ENCODE measurements at regions not wholly inside any gene's neighbourhood (a gene's known extent, or its start where the extent isn't known, plus 50 kb on each side); places are given as distances from the start of the nearest gene placed in this dataset.

- intact Hi-C loops (cut with micrococcal nuclease) (no loop called here), in situ Hi-C loops (cut with MboI) (no loop called here)
- no peak for DNase-seq (ENCODE audit: extremely low read depth in 1 of 4, low spot score in 3 of 4)
- ATAC-seq = no peak
- FAIRE-seq = no peak
- no peak overlapping the region for H3K9ac ChIP-seq (ENCODE audit: insufficient read depth in 1 of 2, low read depth in 2 of 2, low read length in 2 of 2)
- H3K79me2 ChIP-seq (ENCODE audit: control insufficient read depth, insufficient read depth, low read length) = no peaks in the 10 kb centered on the region
- ChIA-PET POLR2A (no interaction called here), CTCF (ENCODE audit: low intra/inter-chr PET ratio) (no interaction called here)
- no peak overlapping the region for H3K4me3 ChIP-seq
- WGBS (ENCODE audit: insufficient coverage, low coverage, missing lambda C conversion rate) = 0% methylated on average over 3 of the region's 3 CpGs
- H3K9me3 ChIP-seq (replicated peaks; ENCODE audit: control insufficient read depth, insufficient read depth, low read depth, low read length) = no peaks in the 10 kb centered on the region
- no peak overlapping the region for H3K27ac ChIP-seq (ENCODE audit: extremely low read depth, low read depth, low read length)
- H3K4me1 ChIP-seq (replicated peaks in 1 of 2; ENCODE audit: control insufficient read depth in 2 of 2, insufficient read depth in 2 of 2, low read length in 2 of 2) = no peaks in the 10 kb centered on the region
- H4K20me1 ChIP-seq (replicated peaks; ENCODE audit: control insufficient read depth, insufficient read depth, low read length) = no peaks in the 10 kb centered on the region
- no peak overlapping the region for H2AFZ ChIP-seq (ENCODE audit: low read depth, low read length)
- BruUV-seq (replicated peaks) = no TSS peak
- no peaks in the 10 kb centered on the region for H3K36me3 ChIP-seq (ENCODE audit: control insufficient read depth, insufficient read depth, low read length)
- no peaks in the 10 kb centered on the region for H3K9me1 ChIP-seq (ENCODE audit: control insufficient read depth, insufficient read depth, low read length)
- H3K27me3 ChIP-seq (ENCODE audit: control insufficient read depth in 2 of 2, insufficient read depth in 2 of 2, low read length in 2 of 2) = no peaks in the 10 kb centered on the region
- H3K4me2 ChIP-seq (ENCODE audit: insufficient read depth, low read length) = no peak overlapping the region
- TF ChIP-seq ZFP36 (IDR thresholded peaks at IDR 0.05; ENCODE audit: low read depth, low read length, partially characterized antibody) = no peak
- TF ChIP-seq, protein P1, sequence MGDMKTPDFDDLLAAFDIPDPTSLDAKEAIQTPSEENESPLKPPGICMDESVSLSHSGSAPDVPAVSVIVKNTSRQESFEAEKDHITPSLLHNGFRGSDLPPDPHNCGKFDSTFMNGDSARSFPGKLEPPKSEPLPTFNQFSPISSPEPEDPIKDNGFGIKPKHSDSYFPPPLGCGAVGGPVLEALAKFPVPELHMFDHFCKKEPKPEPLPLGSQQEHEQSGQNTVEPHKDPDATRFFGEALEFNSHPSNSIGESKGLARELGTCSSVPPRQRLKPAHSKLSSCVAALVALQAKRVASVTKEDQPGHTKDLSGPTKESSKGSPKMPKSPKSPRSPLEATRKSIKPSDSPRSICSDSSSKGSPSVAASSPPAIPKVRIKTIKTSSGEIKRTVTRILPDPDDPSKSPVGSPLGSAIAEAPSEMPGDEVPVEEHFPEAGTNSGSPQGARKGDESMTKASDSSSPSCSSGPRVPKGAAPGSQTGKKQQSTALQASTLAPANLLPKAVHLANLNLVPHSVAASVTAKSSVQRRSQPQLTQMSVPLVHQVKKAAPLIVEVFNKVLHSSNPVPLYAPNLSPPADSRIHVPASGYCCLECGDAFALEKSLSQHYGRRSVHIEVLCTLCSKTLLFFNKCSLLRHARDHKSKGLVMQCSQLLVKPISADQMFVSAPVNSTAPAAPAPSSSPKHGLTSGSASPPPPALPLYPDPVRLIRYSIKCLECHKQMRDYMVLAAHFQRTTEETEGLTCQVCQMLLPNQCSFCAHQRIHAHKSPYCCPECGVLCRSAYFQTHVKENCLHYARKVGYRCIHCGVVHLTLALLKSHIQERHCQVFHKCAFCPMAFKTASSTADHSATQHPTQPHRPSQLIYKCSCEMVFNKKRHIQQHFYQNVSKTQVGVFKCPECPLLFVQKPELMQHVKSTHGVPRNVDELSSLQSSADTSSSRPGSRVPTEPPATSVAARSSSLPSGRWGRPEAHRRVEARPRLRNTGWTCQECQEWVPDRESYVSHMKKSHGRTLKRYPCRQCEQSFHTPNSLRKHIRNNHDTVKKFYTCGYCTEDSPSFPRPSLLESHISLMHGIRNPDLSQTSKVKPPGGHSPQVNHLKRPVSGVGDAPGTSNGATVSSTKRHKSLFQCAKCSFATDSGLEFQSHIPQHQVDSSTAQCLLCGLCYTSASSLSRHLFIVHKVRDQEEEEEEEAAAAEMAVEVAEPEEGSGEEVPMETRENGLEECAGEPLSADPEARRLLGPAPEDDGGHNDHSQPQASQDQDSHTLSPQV (IDR thresholded peaks at IDR 0.05) = no peak
- TF ChIP-seq ZNF277 (CRISPR knock-in tag; IDR thresholded peaks at IDR 0.05; ENCODE audit: borderline replicate concordance) = no peak
- TF ChIP-seq ZNF174 (CRISPR knock-in tag; IDR thresholded peaks at IDR 0.05) = no peak
- no peak for TF ChIP-seq PTTG1 (tag; IDR thresholded peaks at IDR 0.05; ENCODE audit: low read depth)
- TF ChIP-seq DMBX1 (CRISPR knock-in tag; IDR thresholded peaks at IDR 0.05; ENCODE audit: borderline replicate concordance) = no peak
- no peak for TF ChIP-seq RBM17 (IDR thresholded peaks at IDR 0.05; ENCODE audit: borderline replicate concordance, low read depth, low read length)
- TF ChIP-seq ZKSCAN8 (CRISPR knock-in tag; IDR thresholded peaks at IDR 0.05) = no peak
- no peak for TF ChIP-seq SMARCB1 (IDR thresholded peaks at IDR 0.05; ENCODE audit: insufficient read length, low read depth)
- TF ChIP-seq CEBPB (tag; IDR thresholded peaks at IDR 0.05) = no peak
- TF ChIP-seq, protein P2, sequence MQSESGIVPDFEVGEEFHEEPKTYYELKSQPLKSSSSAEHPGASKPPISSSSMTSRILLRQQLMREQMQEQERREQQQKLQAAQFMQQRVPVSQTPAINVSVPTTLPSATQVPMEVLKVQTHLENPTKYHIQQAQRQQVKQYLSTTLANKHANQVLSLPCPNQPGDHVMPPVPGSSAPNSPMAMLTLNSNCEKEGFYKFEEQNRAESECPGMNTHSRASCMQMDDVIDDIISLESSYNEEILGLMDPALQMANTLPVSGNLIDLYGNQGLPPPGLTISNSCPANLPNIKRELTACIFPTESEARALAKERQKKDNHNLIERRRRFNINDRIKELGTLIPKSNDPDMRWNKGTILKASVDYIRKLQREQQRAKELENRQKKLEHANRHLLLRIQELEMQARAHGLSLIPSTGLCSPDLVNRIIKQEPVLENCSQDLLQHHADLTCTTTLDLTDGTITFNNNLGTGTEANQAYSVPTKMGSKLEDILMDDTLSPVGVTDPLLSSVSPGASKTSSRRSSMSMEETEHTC (IDR thresholded peaks at IDR 0.05) = no peak
- TF ChIP-seq CAMTA2 (CRISPR knock-in tag; conservative IDR thresholded peaks at IDR 0.05) = no peak
- TF ChIP-seq, protein P3, sequence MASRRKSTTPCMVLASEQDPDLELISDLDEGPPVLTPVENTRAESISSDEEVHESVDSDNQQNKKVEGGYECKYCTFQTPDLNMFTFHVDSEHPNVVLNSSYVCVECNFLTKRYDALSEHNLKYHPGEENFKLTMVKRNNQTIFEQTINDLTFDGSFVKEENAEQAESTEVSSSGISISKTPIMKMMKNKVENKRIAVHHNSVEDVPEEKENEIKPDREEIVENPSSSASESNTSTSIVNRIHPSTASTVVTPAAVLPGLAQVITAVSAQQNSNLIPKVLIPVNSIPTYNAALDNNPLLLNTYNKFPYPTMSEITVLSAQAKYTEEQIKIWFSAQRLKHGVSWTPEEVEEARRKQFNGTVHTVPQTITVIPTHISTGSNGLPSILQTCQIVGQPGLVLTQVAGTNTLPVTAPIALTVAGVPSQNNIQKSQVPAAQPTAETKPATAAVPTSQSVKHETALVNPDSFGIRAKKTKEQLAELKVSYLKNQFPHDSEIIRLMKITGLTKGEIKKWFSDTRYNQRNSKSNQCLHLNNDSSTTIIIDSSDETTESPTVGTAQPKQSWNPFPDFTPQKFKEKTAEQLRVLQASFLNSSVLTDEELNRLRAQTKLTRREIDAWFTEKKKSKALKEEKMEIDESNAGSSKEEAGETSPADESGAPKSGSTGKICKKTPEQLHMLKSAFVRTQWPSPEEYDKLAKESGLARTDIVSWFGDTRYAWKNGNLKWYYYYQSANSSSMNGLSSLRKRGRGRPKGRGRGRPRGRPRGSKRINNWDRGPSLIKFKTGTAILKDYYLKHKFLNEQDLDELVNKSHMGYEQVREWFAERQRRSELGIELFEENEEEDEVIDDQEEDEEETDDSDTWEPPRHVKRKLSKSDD (conservative IDR thresholded peaks at IDR 0.05; ENCODE audit: low read length) = no peak
- no peak for TF ChIP-seq ZZZ3 (IDR thresholded peaks at IDR 0.05)
- no peak for TF ChIP-seq SPI1 (IDR thresholded peaks at IDR 0.05; ENCODE audit: borderline replicate concordance, low read depth, low read length)
Observed at GRCh38 chrX:4663085-4663484, 949.6 kb upstream of the PRKX start.
